Superior temporal gyrus (tissue), 1 donor: ENCODE measurements at regions not wholly inside any gene's neighbourhood (a gene's known extent, or its start where the extent isn't known, plus 50 kb on each side); places are given as distances from the start of the nearest gene placed in this dataset.

ENCODE experiments used
- DNase-seq: peaks from one replicate; pipeline ENCODE4 v3.0.0-alpha.2; 2016; ENCODE audit errors: extremely low spot score

DNA sequence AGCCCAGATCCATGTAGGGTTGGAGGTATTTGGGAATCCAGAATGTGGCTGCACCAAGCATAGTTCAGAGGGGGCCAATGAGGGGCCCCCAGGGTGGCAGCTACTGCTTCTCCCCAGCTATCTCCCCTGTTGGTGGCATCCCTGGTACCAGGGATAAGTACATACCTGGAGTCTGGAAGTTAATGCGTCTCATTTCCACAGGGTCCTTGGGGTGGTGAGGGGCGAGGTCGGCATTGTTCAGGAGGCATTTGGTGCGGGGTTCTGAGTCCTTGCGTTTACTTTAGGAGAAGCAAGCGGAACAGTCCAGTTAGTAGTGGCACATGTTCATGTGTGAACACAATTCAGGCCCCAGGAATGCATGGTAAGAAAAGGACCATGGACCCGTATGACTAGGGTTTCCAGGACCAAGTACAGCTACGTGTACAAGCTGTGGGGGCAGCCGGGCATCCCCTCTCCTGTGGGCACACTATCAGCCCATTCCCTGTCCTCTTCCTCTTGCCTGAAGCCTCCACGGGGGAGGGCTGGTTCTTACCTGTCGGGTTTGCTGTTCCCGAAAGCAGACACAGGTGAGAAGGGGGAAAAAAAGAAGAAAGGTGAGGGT, 122.3 kb downstream of the PTPRS start:
- no peak for DNase-seq

DNA sequence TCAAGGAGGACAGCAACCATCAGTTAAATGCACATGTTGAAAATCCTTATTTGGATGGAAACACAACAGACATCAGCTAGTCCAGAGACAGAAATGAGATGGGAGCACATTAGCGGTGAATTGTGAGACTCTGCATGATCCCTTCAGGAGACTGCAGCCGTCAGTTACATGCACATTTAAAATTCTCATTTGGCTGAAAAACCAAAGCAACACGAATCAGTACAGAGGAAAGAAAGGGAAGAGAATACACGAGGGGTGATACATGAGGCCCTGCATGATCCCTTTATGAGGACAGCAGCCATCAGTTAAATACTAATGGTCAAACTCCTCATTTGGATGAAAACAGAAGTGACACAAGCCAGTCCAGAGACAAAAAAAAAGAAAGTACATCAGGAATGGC, 123.4 kb downstream of the PTPRS start:
- no peak for DNase-seq

DNA sequence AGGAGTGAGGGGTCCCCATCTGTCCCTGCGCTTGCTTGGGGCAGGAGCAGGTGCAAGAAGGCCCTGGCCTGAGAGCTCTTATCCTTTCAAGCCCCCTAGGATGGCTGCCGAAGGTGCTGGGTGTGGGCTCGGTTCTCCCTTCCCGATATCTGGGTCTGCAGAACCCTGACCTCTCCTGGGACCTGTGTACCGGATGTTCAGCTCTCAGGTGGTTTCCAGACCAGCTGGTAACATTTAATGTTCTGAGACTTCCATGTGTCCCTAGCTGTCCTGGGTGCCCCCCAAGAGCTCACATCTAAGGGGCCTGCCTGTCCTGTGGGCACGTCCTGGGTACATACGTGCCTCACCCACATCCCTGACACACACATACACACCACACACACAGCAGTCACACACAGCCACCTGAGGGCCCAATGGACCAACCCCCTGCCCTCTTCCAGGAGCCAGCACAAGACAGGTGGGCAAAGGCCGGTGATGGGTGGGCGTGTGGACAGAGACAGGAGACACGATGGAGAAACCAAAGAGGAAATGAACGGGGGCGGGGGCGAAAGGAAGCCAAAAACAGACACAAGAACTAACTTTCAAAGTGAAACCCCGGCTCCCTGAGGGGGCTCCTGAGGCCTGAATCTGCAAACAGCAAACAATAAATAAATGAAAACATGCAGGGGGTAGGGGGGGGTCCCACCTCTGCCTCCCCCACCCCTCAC, 124.3 kb downstream of the PTPRS start:
- no peak for DNase-seq

DNA sequence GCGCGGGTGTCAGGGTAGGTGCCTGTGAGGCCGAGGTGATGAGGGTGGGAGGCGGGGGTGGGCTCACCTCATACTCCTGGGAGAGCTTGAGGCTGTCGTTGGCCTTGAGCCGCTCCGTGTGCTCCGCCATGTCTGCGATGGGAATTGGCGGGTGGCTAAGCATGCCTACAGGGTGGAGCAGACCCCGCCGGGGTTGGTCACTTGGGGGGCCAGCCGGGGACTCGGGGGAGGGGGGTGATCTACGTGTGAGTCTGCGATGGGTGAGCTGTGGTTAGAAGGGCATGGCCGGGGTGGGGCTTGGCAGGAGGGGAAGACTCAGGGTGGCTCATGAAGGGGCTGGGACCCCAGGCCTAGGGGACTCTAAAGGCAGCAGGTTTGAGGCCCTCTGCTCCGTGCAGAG, 125.2 kb downstream of the PTPRS start:
- no peak for DNase-seq

DNA sequence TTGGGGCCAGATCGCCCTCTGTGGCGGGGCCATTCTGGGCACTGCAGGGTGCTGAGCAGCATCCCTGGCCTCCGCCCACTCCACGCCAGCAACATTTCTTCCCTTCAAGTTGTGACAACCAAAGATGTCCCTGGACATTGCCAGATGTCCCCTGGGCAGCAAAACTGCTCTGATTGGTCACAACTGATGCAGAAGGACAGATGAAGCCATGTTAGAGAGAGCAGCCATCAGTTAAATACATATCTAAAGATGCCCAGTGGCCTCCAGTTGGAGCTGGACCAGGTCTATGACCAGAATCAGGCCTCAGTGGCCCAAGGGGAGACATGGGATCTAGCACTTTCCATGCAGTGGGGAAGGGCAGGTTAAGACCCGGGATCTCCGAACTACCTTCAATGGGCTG, 125.7 kb downstream of the PTPRS start:
- no peak for DNase-seq

DNA sequence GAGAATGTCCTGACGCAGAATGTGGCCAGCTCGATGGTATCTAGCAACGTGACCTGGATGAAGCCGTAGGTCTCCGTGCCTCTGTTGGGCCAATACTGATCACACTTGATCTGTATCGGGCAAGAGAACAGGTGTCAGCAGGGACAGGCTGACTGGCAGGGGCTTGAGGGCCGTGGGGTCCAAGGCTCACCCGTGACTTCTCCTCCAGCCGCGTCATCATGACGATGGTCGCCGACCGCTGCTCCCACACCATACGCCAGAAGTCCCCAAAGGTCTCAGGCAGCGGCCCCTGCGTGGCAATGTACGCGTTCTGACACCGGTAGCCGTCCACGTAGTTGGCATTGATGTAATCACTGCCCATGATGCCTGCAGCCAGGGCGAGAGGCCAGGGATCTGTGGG, 126.2 kb downstream of the PTPRS start:
- DNase-seq, result no peak

DNA sequence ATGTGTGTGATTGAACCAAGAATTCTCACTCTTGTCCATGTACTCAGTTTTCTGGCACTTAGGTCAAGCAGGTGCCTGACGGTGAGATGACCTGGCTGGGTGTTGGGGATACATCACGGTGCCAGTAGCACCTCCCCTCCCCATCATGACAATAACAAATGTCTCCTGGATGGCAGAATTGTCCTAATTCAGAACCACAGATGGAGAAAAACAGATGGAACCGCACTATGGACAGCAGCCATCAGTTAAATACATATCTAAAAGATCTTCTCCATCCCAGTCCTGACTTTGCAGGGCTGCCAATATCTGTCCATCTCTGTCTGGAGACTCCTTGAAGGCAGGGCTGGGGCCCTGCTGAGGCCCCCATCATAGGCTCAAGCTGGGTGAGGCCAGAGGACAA, 126.9 kb downstream of the PTPRS start:
- DNase-seq, result no peak

DNA sequence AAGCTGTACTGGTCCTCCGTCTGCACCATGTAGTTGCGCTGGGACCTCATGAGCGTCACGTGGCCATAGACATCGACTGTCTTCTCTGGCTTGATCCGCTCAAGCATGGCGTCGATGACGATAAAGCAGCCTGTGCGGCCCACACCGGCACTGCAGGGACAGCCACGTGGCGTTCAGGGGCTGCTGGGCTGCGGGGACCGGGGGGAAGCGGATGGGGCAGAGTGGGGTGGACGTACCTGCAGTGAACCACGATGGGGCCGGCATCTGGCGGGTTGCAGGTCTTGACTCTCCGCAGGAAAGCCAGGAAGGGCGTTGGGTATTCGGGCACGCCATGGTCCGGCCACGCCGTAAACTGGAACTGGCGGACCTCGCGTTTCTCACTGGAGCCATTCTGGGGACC, 128.5 kb downstream of the PTPRS start:
- no peak for DNase-seq

DNA sequence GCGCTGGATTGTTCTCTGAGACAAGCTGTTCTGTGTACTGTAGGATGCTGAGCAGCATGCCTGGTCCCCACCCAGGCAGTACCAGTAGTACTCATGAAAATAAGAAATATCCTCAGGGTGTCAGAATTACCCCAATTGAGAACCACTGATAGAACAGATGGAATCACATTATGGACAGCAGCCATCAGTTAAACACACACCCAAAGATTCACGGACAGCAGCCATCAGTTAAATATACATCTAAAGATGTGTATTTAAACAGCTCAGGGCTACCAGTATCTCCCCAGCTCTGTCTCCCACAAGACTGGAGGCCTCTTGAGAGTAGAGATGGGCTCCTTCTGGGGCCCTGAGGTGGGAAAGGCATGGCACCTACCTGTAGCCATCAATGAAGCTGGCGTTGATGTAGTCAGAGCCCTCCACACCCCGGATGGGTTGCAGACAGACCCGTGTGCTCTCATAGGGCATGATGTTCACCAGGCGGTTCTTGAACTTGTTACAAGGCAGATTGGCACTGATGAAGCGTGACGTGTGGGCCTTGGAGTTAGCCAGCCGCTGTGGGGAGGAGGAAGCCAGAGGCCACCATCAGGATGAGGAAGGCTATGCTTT, 129.3 kb downstream of the PTPRS start:
- no peak for DNase-seq

DNA sequence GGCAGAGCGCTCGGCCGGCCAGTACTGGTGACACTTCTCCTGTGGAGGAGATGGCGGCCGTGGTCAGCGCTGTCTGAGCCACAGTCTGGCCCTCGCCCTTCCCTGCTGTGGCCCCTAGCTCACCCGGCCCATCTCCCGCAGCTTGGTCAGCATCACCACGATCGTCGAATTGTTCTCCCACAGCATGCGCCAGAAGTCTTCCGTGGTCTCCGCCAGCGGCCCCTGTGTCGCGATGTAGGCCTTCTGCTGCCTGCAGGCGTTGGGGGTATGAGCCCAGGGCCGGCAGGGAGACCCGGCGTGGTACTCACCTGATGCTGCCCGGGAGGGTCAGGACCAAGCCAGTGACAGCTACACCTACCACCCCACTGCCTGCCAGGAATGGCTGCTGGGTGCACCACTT, 130.1 kb downstream of the PTPRS start:
- DNase-seq, result no peak

DNA sequence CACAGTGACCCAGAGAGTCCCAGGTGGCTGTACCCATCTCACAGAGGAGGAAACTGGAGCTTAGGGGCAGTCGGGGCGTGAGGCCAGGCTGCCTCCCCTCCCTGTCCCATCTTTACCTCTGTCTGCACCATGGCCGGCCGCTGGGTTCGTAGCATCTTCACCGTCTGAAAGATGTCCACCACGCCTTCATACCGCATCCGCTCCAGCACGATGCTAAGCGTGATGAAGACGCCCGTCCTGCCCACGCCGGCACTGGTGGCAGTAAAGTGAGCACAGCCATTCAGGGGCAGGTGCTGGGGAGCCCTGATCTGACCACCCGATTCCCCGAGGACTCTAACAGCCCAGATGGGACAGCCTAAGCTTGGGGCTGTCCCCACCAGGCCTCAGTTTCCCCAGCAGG, 132.8 kb downstream of the PTPRS start:
- no peak for DNase-seq

DNA sequence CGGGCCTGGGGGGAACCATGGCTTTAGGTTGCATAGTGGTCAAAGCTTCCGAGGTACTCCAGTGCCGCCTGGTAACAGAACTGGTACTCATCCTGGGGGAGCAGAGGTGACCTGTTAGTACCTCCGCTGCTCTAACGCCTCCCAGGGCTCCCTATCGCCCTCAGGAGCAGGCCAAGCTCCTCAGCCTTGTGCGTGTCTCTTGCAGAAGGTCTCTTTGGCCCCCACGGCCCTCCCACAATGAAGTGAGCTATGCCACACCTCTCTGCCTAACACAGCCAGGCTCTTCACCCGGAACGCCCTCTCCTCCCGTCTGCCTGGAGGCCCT, 133.9 kb downstream of the PTPRS start:
- no peak for DNase-seq

DNA sequence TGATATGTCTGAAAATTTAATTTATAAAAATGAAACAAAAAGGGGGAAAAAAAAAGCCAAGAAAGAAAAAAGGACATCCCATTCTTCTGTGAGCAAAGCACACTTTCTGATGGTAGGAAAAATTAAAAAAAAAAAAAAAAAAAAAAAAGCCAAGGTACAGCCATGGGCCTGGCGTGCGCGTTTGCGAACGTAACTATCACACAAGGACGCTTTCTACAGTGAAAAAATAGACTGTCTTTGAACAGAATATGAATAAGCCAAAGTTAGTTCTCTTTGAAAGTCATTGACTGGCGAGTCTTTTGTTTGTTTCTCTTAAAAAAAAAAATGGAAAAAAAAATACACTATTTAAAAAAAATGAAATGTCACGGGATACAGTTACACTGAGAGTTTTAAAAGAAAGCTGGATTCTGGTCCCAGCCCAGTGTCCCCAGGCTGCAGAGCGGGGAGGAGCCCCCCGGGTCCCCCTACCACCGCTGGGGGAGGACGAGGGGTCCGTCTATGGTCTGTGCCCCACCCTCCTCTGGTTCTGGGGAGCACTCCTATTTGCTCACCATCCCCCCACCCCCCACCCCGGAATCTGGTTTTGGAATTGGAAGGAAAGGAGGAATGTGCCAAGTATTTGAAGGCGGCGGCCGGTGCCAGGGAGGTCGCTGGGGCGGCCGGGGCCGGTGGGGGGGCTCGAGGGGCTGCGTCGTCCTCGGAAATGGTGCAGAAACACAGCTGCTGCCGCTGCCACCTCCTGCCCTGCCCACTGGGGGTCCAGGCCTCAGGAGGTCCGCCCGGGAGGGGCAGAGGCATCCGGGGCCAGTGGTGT, 134.5 kb downstream of the PTPRS start:
- peak; percentile 6 for DNase-seq

DNA sequence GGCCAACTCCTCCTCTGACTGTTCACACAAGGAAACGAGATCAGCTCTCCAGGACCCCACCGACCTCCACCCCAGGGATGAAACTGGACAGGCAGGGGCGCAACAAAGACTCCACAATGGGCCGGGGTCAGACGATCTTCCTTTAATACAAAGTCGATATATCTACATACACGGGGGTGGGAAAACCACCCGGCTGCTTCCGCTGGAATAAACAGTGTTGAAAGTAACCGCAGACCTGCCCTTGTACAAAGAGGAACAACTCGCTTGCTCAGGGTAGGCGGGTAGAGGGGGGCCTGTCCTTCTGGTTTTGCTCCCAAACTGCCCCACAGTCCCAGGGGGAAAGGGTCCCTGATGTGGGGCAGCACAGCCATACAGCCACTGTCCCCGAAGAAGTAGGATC, 135.2 kb downstream of the PTPRS start:
- no peak for DNase-seq

DNA sequence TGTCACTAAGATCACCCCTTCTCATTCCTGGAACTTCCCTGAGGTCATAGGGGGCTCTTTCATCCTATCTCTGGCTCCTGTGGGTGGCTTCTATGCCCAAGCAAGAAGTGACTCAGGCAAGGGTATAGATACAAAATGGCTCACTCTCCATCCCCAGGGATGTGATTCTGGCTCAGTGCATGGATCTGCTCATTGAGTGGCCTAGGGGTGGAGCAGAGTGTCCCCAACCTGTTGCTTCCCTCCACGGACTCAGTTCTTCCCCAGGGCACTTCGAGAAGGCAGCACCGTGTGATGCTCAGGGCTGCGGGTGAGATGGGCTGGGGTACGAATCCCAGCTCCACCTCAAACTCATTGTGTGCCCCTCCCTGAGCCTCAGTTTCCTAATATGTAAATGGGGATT, 136.4 kb downstream of the PTPRS start:
- no peak for DNase-seq
